CD4-positive, alpha-beta T cell treated with Interleukin-17A for 1 hour (primary cell): ENCODE measurements at regions not wholly inside any gene's neighbourhood (a gene's known extent, or its start where the extent isn't known, plus 50 kb on each side); places are given as distances from the start of the nearest gene placed in this dataset.
"Not testable (repeated sequence)": the region's sequence is repeated elsewhere in the genome, so short reads cannot be mapped to it uniquely, and the experiment has no call there.

ENCODE experiments used
- DNase-seq: peaks from one replicate; pipeline ENCODE4 v3.0.0-alpha.2; 2020

DNA sequence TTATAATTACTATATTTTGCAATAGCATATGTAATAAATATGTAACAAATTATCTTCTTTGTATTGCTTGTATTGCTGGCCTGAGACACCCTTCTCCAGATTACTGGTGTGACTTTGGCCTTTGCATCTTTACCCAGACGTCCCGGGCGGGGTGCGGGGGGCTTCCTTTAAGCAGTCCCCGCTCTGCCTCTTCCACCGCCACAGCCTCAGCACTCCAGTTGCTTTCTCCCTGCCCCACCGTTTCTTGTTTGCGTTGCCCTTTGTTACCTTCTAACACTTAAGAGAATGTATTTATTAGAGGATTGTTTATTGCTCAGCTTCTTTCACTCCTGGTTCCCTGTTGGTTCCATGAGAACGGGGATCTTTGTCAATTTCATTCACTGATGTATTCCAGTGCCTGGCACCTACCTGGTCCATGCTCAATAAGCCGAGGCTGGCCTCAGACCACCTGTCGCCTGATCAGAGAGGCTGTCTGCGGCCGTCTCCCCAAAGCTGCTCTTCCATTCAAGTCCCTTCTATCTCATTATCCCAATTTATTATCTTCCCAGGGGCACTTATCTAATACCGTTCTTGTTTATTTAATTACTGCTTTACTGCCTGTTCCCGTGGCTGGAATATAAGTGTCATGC is 100.5 kb upstream of the RFLNA start:
- no peak for DNase-seq

DNA sequence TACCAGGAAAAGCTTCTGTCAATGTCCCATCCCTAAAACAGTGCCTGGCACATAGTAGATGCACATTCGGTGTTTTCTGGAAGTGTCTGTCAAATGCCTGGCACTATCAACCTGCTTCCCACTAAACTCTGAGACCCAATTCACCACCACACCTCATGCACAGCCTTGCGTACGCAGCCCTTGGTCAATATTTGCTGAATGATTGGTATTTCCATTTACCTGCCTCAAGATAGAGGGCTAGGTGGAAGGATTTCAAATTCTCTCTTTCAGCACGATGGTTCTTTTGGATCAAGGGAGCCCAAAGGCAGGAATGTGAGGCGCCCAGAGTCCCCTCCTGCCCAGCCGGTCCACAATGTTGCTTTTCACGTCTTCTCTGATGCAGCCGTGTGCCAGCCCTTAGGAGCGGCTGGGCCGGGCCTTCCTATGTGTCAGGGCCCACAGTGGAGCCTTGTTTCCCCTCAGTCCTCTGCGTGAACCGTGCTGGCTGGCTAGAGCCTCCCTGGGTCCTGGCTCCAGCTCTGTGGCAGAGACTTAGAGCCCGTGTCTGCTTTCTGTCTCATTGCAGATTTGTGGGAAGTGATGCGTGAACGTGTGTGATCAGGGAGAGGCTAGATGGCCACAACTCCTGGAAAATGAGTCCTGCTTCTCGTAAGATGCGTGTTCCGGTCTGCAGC is 99.9 kb upstream of the RFLNA start:
- DNase-seq = no peak

DNA sequence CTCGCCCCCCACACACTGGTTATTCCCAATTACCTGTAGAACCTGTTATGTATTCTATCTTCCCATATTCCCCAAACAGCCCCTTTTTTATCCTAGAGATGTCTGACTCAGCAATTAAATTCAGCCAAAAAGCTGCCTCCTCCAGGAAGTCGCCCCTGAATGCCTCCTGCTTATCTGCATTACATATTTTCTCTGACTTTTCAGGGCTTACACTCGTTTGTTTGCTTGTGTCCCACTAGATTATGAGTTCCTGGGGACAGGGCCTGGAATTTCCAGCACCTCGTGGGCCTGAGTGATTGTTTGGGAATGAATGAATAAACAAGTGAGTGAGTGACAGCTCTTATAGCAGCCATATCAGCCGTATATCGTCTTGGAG is 99.3 kb upstream of the RFLNA start:
- DNase-seq = no peak

DNA sequence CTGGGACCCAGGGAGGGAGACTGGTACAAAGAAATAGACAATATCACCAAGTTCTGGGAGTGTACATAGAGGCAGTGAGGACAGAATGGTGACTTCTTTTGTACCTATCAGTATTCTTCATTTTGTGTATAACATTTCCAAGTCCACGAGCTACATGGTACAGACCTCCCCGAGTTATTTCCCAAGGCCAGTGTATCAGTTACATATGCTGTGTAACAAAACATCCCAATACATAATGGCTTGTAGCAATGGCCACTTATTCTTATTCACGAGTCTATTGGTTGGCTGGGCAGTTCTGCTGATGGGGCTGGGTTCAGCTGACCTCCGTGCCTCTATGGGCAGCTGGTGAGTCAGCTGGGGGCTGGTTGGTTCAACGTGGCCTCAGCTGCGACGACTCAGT is 98.7 kb upstream of the RFLNA start:
- DNase-seq = no peak

DNA sequence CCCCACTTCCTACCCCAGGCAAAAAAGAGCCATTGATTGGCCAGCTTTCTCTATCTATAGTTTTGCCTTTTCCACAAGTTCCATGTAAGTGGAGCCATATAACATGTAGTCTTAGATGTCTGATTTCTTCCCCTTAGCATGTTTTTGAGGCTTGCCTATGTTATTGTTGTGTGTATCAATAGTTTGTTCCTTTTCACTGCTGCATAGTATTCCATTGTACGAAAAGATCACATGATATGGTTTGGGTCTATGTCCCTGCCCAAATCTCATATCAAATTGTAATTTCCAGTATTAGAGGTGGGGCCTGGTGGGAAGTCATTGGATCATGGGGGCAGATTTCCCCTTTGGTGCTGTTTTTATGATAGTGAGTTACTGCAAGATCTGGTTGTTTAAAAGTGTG is 93.6 kb upstream of the RFLNA start:
- DNase-seq = no peak

DNA sequence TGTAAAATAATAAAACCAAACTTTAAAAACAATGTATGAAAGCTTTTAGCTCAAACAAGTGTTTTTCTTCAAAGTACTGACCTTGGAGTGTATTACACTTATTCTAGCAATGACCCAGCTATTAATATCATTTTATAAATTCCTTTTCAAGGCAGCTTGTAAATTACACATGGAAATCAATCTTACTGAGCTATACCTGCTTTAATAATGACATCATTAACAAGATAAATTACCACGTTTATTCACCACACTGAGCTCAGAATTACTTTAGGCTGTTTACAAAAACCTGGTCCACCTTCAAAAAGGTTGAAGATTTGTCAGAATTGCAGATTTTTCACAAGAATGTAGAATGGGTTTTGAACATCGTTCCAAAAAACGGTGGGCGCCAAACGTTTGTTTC is 91.7 kb upstream of the RFLNA start:
- no peak for DNase-seq

DNA sequence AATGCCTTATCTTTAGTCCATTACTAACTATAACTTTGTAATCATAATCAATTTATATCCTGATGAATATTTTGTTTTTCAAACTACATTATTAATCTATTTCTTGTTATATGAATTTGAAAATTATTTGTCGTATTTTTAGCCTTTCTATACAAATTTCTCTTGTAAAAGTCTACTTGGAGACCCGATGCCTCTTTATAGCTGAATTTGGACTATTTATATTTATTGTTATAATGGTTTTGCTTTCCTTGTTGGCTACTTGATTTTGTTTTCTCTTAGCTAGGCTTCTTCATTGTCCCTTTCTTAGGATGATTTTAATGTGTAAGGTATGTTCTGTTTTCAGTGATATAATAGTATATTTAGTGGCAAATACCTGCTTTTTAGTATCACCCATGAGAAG is 89.5 kb upstream of the RFLNA start:
- DNase-seq = no peak

DNA sequence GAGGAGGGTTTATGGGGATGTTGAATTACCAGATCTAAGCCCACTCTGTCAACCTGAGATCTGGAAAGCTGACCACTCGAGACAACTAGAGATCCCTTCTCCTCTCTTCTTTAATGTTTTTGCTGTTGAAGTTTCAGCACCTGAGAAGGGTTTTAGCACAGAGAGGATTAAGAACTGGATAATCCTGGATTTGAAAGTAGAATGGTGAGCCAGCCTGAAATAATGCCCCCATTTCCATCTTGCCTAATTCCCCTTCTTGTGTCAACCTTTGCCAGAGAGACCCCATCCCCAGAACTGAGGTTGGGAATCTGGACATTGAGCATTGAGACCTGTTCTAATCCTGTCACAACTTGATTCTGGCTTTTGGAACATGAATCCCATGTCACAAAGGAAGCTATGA is 87.8 kb upstream of the RFLNA start:
- no peak for DNase-seq

DNA sequence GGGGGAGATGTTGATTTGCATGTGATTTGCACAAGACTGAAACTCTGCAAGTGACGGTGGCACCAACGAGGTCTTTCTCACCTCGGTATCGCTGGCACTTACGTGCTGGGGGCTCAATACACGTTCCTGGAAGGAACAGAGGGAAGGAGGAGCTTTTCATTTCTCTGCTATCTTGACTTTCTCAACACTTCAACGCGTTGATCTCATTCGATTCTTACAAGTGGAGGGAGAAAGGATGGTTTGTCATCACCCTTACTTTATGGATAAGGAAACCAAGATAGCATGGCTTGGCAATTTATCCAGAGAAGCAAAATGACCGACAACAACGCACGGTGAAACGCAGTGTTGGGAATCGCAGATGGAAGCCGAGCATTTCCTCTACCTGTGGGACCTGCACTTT is 87.3 kb upstream of the RFLNA start:
- DNase-seq = no peak

DNA sequence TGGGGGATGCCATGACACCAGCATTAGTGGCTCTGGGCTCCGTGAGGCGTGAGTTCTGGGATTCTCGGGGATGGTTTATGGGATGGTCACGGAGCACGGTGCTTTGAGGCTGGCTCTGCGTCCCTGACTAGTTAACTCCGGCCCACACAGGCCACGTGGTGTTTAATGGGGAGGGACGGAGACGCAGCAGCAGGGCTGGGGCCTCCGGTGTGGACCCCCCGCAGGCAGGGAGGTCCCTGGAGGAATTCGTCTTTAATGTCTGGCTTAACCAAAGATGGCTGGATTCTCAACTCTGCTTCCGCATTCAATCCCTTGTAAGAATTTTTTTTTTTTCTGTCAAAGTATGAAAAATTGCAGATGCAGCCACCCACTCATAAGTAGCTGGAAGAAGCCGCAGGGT is 86.4 kb upstream of the RFLNA start:
- DNase-seq = no peak

DNA sequence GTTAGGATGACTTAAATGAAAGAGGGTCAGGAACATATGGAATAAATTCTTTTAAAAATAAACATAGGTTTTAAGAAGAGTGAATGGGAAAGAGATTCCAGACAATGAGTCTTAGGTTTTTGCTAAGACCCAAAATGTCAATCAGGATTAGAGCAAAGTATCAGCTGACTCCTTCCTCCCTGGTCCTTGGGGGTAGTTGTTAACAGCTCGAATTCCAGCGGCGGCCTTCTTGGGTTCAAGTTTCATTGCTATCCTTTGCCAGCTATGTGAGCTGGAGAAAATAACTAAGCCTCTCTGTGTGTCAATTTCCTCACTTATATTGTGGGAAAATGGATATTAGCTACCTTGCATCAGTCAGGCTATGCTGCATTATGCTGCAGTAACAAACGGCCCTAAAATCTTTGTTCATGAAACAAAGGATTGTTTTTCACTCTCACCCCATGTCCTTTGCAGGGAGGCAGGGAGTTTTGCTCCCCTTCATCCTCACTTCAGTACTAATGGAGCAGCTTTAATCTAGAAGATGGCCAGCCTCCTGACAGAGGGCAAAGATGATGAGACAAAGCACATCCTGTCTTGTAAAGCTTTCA is 83.8 kb upstream of the RFLNA start:
- DNase-seq = no peak

DNA sequence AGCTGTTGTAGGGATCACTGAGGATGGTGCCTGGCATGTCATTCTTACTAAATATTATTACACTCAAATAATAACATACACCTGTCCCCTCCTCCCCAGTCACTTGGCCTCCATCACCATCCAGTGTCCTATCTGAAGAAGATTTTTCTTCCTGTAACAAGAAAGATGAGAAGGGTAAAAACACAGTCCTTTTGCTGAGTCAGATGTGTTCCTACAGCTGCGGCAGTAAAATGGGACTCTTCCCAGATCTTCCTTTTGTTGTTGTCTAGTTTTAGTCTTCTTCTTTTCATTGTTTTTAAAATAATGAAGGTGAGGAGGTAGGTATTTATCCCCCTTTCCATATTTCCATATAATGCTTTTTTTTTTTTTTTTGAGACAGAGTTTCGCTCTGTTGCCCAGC is 83.1 kb upstream of the RFLNA start:
- DNase-seq = no peak

DNA sequence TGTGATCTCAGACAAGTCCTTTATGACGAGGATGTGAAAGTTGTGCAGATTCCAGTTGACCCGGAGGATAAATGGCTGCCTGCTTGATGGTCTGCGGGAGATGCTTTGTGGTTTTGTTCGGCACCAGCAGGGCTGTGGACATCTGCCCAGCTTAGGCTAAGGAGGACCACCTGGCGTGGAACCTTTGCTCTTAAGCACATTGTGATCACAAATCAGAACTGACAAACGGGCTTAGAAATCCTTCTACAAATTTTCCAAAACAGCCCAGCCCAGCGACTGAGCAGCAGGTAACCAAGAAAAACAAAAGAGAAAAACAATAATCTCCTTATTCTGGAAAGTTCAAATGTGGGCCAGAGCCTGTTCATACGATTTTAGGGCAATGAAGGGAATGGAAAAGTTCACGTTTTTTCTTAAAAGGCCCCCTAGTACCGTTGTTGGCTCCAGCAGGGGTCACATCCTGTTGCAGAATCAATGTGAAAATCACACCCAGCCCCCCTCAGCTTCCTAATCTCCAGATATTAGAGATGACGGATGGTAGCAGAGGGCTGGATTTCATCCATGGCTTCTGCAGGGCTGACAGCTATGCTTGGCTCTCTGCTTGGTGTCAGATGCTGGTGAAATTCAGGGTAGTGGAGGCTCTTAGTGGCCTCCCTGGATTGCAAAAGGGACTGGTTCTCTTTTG is 81.1 kb upstream of the RFLNA start:
- no peak for DNase-seq

DNA sequence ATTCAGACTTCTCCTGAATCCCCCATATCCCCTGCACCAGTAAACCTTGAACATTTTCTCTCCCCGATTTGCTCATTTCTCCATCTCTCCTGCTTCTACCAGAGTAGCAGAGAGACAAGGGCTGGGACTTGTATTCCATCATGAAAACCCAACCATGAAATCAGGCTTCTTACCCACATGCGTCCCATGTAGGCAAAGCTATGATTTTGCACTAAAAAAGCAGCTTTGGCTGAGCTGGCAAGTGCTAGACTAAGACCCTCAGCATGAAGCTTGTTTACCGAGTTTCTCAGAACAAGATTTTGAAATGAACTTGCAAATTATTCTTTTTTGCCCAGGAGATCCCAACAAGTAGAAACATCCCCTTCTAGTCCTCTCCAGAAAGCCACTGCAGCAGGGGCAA is 80.3 kb upstream of the RFLNA start:
- DNase-seq = no peak

DNA sequence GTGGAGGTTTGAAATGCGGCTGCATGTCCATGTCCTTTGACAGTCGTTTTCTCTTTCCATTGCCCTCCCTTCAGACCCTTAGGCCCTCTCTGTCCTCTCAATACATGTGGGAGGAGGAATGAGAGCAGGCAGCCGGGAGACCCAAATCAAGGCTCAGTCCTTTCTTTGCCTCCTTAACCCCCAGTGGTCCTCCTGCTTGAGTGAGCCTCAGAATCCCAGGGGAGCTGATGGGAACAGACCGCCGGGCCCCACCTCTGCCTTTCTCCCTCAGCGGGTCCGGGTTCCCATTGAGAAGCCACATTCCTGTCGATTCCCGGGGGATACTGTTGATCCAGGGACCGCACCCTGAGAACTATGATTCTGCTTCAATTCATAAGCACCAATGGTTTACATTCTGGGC is 77.9 kb upstream of the RFLNA start:
- DNase-seq = no peak

DNA sequence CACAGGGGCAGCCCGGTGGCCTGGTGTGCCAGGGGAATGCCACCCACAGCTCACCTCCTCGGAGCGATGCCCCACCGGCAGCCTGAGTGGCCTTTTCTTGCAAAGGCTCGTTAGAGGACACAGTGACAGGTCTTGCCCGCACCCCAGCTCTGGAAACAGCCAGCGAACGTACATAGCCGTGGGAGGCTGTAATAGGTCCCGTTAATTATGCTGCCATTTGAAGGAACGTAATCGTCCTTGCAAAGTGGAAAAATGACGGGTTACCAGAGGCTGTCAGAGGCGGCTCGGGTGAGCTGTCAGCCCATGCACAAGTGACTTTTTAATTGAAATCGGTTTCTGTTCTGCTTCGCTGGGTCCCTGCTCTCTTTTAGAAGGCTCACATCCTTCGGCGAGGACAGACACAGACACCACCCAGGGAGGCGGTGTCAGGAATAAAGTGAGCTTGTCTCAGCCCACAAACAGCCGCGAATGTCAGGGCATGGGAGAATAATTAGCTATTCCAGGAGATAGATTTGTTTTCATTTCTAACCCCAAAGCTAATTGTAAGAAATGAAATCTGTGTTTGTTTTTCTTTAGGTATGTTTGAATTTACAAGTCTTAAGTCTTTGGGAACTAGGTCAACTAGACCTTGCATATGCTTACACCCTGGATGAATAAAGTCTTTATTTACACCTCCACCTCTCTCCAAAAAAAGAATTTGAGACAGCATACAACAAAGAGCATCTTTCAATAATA is 77.2 kb upstream of the RFLNA start:
- DNase-seq = no peak

DNA sequence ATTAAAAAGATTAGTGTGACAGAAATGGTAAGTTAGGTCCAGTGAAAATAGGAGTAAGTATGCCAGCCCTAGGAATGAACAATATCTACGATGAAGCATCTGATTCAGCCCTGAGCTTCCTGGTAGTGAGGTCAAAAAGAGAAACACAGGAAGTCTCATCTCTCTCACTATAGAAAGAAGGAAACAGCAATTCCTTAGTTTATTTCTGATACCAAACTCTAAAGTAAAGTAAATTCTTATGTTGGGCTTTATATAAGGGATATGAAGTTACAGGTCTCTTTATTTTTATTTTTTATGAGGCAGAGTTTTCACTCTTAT is 76.7 kb upstream of the RFLNA start:
- no peak for DNase-seq

DNA sequence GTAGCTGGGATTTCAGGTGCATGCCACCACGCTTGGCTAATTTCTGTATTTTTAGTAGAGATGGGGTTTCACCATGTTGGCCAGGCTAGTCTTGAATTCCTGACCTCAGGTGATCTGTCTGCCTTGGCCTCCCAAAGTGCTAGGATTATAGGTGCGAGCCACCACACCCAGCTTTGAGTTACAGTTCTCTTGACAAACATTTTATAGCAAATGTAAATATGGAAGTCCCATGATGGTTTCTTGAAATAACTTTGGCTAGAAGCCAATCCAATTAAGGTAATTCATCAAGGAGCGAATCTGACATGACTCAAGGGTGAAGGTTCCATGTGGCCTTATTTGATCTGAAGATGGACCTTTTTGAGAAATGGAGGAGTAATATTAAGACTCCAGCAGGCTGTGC is 76.2 kb upstream of the RFLNA start:
- not testable (repeated sequence) for DNase-seq

DNA sequence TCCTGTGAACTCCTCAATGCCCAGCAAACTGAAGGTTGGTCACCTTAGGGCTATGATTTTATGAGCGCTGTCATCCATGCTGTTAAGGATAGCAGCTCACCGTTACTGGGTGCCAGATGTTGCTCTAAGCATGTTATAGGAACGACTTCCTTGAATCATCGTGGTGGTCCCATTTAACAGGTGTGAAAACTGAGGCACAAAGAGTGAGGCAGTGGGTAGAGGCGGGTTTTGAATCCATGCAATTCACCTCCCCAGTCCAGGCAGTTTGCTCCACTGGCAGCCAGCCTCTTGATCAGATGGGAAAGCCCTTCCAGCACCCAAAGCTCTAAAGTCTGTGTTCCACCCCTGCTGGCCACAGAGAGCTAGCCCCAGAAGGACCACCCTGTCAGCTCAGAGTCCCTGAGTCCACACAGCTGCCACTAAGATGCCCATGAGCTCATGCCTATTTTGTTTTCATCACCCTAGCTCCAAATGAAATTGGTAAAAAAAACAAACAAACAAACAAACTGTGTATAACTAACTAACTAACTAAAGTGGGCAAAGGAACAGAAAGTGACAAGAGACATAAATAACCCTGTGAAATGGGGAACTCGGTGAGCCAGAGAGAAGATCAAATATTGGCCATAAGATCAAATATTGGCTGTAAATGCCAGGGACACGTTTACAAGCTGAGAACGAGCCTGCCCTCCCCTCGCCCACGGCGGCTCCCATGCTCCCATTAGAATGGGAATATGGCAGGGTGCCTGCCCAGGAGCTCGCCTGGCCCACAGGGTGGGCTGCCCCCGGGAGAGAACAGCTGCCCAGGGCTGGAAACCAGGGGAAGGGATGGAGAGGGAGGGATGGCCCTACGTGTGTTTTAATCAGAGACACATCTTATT is 72.3 kb upstream of the RFLNA start:
- DNase-seq = no peak

DNA sequence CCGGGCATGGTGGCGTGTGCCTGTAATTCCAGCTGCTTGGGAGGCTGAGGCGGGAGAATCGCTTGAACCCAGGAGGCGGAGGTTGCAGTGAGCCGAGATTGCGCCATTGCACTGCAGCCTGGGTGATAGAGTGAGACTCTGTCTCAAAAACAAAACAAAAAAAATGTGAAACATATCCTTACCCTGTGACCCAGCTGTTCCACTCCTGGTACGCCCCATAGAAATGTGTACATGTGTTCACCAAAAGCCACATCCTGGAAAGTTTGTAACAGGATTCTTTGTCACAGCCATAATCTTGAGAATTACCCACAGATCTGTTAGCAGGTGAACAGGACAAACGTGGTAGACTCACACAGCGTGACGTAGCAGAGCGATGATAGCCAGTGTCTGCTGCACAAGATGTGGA is 71.2 kb upstream of the RFLNA start:
- DNase-seq = not testable (repeated sequence)

DNA sequence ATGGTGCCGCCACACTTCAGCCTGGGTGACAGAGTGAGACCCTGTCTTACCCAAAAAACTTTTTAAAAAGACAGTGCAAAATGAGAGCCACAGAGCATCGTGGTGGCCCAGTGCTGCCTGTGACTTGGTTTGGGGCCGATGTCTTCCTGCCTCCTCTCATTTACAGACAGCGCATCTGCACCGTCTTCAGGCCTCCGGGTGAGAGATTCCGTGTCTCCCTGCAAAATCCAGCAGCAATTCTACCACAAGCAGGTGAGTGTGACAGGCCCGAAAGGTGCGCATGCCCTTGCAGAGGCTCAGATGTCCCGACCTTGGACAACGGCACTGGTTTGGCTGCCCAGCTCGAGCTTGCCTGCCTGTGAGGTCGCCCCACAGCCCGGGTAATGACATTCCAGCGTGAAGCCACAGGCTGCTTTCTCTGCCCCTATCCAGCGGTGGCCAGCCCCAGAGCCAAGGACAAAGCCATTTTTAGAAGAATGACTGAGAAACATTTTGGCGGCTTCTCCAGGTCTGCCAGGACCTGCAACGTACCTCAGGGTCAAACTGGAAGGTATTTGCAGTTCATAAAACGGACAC is 70.3 kb upstream of the RFLNA start:
- DNase-seq = no peak

DNA sequence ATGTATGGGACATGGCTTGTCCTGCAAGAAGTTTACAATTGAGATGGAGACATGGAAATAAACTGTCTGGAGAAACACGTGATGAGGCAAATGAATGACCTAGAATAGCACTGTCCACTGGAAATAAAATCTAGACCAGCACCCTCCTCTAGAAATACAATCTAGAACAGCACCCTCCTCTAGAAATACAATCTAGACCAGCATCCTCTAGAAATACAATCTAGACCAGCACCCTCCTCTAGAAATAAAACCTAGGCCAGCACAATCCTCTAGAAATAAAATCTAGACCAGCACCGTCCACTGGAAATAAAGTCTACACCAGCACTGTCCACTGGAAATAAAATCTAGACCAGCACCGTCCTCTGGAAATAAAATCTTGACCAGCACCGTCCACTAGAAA is 69.2 kb upstream of the RFLNA start:
- no peak for DNase-seq
